MCF 10A (cell line): ENCODE measurements at regions not wholly inside any gene's neighbourhood (a gene's known extent, or its start where the extent isn't known, plus 50 kb on each side); places are given as distances from the start of the nearest gene placed in this dataset.

Experiments
- BruUV-seq: library from RNA; stranded (reverse); fragments of 400-500 nt; replicated peaks from 2 replicates; lab custom pipeline; 2021; lab: Mats Ljungman, UMichigan
- CTCF ChIA-PET: fragments of 300-600 bp; sonication (Branson Sonifier 250); formaldehyde crosslinking; extraction: SDS; loops from one replicate; lab custom pipeline; 2021; ENCODE audit warnings: antibody characterized with exemption, inconsistent platforms; lab: Yijun Ruan, JAX
- POLR2A ChIA-PET: fragments of 300-600, 350-650 bp; sonication (Branson Sonifier 250); formaldehyde crosslinking; extraction: SDS; loops from one replicate; lab custom pipeline; 2020; ENCODE audit warnings: antibody characterized with exemption, inconsistent platforms; lab: Yijun Ruan, JAX
- DNase-seq: peaks from one replicate; pipeline ENCODE4 v3.0.0-alpha.2; 2018; ENCODE audit not compliant: unreplicated experiment
- H3K27ac Mint-ChIP-seq: one replicate; pipeline ENCODE4 v1.8.0; 2022; ENCODE audit warnings: mild to moderate bottlenecking, low read depth, mixed read lengths; ENCODE audit not compliant: unreplicated experiment
- H3K27me3 Mint-ChIP-seq: one replicate; pipeline ENCODE4 v1.8.0; 2022; ENCODE audit warnings: mixed read lengths; ENCODE audit not compliant: insufficient read depth, unreplicated experiment
- H3K36me3 Mint-ChIP-seq: one replicate; pipeline ENCODE4 v1.8.0; 2022; ENCODE audit warnings: mild to moderate bottlenecking, moderate library complexity, mixed read lengths; ENCODE audit not compliant: insufficient read depth, unreplicated experiment
- H3K4me1 Mint-ChIP-seq: one replicate; pipeline ENCODE4 v1.8.0; 2022; ENCODE audit warnings: mixed read lengths; ENCODE audit not compliant: insufficient read depth, unreplicated experiment
- H3K4me3 Mint-ChIP-seq: one replicate; pipeline ENCODE4 v1.8.0; 2022; ENCODE audit warnings: mild to moderate bottlenecking, moderate library complexity, mixed read lengths; ENCODE audit not compliant: unreplicated experiment
- H3K9me3 Mint-ChIP-seq: one replicate; pipeline ENCODE4 v1.8.0; 2022; ENCODE audit warnings: mixed read lengths; ENCODE audit not compliant: unreplicated experiment
- intact Hi-C: fragments of 100-400 bp; cut with micrococcal nuclease; formaldehyde crosslinking; loops from 2 replicates; pipeline ENCODE4 v1.14.1; 2022
- TF ChIP-seq, protein P1 (sequence below): fragments of 200-600 bp; IDR thresholded peaks from one replicate; pipeline ENCODE4 v1.8.0; 2022; ENCODE audit warnings: antibody characterized with exemption, mild to moderate bottlenecking; ENCODE audit not compliant: unreplicated experiment

DNA sequence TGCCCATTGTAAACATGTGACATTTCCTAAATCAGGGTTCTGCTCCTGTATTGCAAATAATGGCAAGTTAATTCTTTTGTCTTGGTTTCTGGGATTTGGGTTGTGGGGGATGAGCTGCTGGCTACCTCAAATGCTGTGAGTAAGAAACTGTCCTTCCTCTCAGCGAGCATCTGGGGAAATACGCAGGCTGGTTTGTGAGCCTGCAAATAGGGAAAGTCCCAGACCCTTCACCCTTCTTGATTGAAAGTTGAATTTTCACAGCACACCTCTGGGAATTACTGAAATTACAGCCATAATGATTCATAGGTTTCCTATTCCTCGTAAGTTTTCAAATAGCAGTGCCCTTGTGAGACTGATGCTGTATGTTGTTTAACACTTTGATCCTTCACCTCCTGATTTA is 138.1 kb downstream of the TBXT start:
- BruUV-seq = no TSS peak
- CTCF ChIA-PET = no interaction called here

DNA sequence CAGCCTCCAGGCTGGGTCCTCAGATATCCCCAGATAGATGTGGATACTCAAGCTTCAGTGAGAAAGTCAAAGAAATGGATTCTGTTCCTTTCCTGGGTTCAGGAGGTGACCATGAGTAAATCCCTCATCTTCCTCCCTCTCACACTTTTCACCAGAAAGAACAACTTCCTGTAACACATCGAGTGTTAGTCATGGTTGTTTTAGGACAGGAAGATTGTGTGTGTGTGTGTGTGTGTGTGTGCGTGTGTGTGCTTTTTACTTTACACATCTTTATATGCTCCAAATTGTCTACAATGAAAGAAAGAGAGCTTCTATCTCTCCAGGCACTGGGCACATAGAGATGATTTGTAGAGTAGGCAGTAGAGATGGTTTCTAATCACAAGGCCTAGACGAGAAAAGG is 139.9 kb downstream of the TBXT start:
- no peak overlapping the region for H3K4me3 Mint-ChIP-seq
- no TSS peak for BruUV-seq

More for the DNA sequence above, 138.1 kb downstream of the TBXT start:
- intact Hi-C loops = no loop called here
- H3K4me1 Mint-ChIP-seq = peaks cover 11% of the 10 kb centered on the region
- DNase-seq = peak; percentile 52
- no peaks in the 10 kb centered on the region for H3K27me3 Mint-ChIP-seq
- no peaks in the 10 kb centered on the region for H3K9me3 Mint-ChIP-seq
- POLR2A ChIA-PET = interaction anchor here (0.8 to 0.9 kb wide), 2 partner anchors 19 to 25 kb away, joined by 3 read pairs; no protein-coding TSS in a partner anchor
- H3K27ac Mint-ChIP-seq = no peak overlapping the region
- H3K36me3 Mint-ChIP-seq = no peaks in the 10 kb centered on the region
- H3K4me3 Mint-ChIP-seq = no peak overlapping the region
- TF ChIP-seq, protein P1, sequence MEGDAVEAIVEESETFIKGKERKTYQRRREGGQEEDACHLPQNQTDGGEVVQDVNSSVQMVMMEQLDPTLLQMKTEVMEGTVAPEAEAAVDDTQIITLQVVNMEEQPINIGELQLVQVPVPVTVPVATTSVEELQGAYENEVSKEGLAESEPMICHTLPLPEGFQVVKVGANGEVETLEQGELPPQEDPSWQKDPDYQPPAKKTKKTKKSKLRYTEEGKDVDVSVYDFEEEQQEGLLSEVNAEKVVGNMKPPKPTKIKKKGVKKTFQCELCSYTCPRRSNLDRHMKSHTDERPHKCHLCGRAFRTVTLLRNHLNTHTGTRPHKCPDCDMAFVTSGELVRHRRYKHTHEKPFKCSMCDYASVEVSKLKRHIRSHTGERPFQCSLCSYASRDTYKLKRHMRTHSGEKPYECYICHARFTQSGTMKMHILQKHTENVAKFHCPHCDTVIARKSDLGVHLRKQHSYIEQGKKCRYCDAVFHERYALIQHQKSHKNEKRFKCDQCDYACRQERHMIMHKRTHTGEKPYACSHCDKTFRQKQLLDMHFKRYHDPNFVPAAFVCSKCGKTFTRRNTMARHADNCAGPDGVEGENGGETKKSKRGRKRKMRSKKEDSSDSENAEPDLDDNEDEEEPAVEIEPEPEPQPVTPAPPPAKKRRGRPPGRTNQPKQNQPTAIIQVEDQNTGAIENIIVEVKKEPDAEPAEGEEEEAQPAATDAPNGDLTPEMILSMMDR = no peak

DNA sequence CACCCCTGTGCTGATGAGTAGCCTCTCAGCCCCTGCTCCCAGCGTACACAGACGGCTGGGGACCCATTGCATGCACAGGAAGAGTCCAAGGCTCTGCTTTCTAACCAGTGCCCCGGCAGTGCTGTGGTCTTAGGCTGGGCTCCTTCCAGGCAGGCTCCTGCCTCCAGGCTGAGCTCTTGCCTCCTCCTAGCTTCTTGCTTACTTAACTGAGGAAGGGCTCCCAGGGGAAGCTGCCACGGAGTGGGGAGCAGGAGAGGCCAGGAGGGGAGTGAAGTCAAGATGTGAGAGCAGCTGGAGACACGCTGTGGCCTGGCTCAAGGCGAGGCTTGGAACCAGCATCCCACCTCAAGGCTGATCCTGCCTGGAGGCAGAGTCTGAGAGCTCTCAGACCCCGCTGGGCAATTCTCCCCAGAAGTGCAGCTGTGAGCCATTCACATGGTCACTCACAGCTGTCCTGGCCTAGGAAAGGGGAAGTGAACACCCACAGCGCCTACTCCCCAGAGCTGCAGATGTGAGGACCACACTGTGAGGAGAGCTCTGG is 141.0 kb downstream of the TBXT start:
- POLR2A ChIA-PET = interaction anchor here (1.2 kb wide), 1 partner anchor 20 kb away, joined by 5 read pairs; no protein-coding TSS in a partner anchor
- TF ChIP-seq, protein P1 = no peak
- no peak overlapping the region for H3K27ac Mint-ChIP-seq
- no TSS peak for BruUV-seq
- H3K36me3 Mint-ChIP-seq = no peaks in the 10 kb centered on the region
- peaks cover 11% of the 10 kb centered on the region for H3K9me3 Mint-ChIP-seq
- H3K4me1 Mint-ChIP-seq = peaks cover 7% of the 10 kb centered on the region
- CTCF ChIA-PET = no interaction called here
- intact Hi-C loops = no loop called here
- no peak for DNase-seq
- no peak overlapping the region for H3K4me3 Mint-ChIP-seq
- H3K27me3 Mint-ChIP-seq = no peaks in the 10 kb centered on the region

More for the DNA sequence above, 139.9 kb downstream of the TBXT start:
- TF ChIP-seq, protein P1 = no peak
- no peak for DNase-seq
- H3K36me3 Mint-ChIP-seq = no peaks in the 10 kb centered on the region
- intact Hi-C loops = no loop called here
- H3K9me3 Mint-ChIP-seq = peaks cover 11% of the 10 kb centered on the region
- ChIA-PET POLR2A (no interaction called here), CTCF (no interaction called here)
- H3K27me3 Mint-ChIP-seq = no peaks in the 10 kb centered on the region
- peaks cover 10% of the 10 kb centered on the region for H3K4me1 Mint-ChIP-seq
- no peak overlapping the region for H3K27ac Mint-ChIP-seq

DNA sequence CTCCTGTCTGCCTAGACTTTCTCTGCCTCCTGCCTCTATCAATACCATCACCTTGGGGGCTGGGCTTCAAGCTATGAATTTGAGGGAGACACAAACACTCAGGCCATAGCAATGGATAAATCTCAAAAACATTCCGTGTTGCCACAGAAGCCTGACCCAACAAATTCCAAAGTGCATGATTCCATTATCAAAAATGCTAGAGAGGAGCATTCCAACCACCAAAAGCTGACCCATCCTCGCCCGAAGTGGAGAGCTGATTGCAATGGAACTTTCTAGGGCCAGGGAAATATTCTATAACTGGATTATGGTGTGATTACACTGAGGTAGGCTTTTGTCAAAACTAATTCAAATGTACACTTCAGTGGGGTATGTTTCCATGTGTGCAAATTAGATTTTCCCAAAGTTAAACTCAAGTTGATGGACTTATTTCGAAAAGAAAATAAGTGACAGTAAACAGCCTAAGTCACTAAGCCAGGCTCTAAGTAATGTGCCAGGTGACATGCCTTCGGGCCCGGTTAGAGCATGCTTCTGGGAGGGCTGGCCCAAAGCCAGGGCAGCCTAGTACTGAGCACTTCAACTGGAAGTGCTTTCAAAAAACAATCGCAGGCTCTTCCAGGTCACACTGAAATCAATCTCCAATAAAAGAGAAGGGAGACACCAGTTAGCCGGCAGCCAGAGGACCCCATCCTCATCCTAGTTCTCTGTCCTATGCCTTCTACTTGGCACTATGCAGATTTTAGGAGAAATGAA is 142.3 kb downstream of the TBXT start:
- Mint-ChIP-seq H3K9me3 (peaks cover 11% of the 10 kb centered on the region), H3K4me3 (no peak overlapping the region), H3K27me3 (no peaks in the 10 kb centered on the region), H3K36me3 (no peaks in the 10 kb centered on the region), H3K4me1 (peaks cover 7% of the 10 kb centered on the region), H3K27ac (peak overlapping the region; percentile 61)
- intact Hi-C loops = no loop called here
- ChIA-PET CTCF (no interaction called here), POLR2A (interaction anchor here (0.5 kb wide), 1 partner anchor 44 kb away, joined by 3 read pairs; no protein-coding TSS in a partner anchor)
- TF ChIP-seq, protein P1 = no peak
- BruUV-seq = no TSS peak
- DNase-seq = peak; percentile 35
